ENCODE measurements at regions not wholly inside any gene's neighbourhood (a gene's known extent, or its start where the extent isn't known, plus 50 kb on each side); places are given as distances from the start of the nearest gene placed in this dataset.

DNA sequence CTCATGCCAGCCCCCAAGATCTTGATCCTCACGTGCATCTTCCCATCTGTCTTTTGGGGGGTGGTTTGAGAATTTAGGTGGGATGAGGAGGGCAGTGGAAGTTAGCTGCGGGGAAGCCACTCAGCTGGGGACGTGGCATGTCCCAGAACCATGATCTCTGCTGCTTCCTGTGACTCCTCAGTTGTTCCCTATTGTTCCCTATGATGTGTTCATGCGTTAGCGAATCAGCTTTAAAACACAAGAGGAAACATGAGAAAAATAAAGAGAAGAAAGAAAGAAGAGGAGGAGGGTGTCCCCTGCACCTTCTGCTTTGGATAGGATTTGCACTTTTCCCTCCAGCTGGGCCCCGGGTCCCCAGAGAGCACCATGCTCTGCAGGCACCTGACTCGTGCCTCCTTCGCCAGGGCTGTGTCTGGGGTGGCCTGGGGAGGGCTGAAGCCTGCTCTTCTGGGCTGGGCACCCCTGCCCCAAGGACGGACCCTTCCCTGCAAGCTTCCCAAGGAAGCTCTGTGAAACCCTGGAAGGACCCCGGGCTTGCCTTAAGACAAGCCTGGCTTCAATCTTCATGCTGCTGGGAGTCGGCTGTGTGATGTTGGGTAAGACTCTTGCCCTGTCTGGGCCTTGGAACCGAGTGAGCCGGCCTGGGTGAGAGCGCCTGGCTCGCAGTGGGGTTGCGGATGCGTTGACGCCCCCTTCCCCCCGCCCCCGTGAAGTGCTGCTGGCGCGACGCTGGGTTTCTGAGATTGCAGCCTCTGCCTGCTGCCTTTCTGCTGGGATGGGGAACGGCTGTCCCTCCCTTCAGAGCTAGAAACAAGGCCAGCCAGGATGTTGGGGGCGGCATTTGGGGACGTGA, 62.8 kb upstream of the CIBAR2 start:
- no peak for DNase-seq

DNA sequence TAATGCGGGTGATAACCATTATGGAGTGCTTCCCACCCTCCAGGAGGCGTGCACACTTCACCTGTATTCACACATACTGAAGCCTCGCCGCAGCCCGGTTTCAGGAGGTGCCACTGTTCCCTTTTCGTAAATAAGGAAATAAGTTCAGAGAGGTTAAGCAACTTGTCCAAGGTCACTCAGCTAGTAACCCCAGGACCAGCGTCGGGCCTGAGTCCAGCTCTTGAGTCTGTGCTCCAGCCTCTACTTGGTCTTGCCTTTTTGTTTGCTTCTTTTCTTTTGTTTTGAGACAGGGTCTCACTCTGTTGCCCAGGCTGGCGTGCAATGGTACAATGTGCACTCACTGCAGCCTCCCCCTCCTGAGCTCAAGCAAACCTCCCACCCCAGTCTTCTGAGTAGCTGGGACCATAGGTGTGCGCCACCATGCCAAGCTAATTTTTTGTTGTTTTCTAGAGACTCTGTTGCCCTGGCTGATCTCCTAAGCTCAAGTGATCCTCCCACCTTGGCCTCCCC, 63.5 kb upstream of the CIBAR2 start:
- DNase-seq: no peak

DNA sequence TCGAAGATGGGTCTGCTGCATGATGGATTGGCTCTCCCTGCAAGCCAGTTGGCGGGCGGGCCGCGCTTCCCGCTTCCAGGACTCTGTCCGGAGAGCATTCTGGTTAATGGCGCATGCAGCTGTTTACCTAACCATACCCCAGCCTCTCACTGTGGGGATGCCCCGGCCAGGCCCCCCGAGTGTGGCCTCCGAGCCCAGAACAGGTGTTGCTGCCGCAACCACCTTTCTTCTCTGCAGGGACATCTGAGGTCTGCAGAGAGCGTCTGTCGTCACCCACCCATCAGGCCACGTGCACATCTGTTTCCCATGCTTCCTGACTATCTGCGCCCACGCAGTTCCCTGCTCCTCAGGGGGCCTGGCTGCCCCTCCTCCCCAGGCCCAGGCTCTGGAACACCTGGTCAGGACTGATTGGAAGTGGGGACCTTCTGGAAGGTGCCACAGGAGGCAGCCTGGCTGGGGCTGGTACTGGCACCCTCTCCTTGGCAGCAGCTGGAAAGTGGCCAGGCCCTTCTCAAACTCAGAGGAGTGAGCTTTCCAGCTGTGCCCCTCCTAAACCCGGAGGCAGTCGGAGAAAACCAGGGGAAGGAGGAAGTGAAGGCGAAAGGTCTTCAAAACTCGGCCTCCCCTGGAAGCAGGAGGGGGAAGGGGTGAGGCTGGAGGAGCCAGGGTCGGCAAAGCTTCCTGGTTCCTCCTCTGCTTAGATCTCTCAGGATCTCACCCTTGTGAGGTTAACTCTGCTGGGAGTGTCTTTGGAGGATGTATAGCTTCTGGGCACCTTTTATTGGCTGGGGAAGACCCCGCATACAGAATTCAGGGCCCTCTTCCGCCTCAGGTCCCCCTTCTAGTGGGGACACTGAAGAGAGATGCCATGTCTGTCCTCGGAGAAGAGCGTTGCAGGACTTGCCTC, 64.5 kb upstream of the CIBAR2 start:
- no peak for DNase-seq

DNA sequence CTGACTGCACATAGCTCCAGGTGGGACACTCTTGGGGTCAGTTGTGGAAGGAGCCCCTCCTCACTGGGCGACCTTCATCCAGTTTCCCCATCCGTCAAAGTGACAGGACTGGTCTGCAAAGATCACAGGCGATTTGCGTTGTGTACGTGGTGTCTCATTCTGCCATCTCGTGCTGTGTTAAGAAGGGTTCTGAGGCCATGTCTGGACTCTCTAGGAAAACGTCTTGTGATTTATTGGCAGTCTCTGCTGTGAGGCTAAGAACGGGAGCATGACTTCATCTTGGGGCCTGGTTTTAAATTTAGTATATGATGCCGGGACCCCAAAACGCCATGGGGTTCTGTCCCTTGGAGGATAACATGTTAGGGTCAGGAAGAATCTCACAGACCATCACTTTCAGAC, 65.2 kb upstream of the CIBAR2 start:
- DNase-seq: no peak

DNA sequence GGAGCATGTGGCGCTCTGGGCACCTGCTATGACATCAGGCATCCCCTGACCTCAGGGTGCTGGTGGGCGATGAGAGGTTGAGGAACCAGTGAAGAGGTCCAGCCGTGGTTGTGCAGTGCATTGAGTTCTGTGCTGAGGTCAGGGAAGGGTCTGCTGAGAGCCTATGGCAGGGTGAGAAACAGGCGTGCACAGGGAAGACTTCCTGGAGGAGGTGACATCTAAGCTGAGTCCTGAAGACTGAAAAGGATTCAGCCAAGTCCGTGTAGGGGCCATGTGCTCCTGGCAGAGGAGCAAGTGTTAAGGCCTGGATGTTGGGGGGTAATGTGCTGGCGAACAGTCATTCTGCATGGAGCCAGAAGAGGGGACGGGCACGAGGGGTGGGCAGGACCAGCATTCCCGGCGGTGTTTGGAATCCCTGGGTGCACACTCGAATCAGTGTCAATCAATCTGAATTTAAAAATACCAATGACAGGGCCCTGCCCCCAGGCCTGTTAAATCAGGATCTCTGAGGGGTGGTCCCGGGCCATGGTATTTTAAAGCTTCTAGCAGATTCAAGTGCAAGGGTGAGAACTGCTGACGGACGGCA, 65.8 kb upstream of the CIBAR2 start:
- no peak for DNase-seq

DNA sequence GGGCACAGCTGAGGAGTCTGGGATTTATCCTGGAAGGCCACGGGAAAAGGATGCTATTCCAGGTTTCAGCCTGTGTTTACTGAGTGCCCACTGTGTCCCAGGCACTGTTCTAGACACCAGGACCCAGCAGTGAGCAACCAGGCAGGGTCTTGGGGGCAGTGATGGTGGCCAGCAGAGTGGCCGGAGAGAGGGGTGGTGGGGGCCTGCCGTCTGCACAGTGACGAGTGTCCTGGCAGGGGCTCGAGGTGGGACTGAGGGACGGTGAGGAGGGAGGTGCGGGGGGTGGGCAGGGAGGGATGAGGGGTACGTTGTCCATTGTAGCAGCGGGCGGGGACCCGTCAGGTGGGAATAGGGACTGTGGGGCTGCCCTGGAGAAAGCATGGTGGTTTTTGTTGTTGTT, 66.3 kb upstream of the CIBAR2 start:
- no peak for DNase-seq

DNA sequence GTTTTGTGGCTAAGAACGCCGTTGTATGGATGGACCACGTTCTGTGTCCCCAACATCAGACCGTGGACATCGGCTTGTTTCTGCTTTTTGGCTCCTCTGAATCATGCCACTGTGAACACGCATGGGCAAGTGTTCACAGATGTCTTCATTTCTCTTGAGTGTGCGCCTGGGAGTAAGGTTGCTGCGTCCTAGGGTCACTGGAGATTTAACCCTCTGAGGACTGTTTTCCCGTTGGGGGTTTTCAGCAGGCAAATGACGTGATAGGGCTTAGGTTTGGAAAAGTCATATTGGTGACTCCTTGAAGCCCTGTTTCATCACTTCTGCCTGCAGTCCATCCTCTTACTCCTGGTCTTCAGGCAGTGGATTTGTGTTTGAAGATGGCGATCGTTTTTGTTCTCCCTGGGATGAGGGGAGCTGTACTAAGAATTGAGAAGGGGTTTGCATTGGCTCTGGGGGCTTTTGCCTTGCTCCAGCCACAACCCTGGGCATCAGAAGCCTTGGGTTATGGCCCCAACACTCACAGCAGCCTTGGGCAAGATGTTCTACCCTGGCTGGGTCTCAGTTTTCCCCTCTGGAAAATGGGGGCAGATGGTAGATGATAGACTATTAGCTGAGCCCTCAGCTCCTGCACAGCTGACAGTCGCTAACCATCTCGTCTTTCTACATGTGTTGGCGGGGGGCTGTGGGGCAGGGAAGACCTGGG, 67.2 kb upstream of the CIBAR2 start:
- DNase-seq: no peak

DNA sequence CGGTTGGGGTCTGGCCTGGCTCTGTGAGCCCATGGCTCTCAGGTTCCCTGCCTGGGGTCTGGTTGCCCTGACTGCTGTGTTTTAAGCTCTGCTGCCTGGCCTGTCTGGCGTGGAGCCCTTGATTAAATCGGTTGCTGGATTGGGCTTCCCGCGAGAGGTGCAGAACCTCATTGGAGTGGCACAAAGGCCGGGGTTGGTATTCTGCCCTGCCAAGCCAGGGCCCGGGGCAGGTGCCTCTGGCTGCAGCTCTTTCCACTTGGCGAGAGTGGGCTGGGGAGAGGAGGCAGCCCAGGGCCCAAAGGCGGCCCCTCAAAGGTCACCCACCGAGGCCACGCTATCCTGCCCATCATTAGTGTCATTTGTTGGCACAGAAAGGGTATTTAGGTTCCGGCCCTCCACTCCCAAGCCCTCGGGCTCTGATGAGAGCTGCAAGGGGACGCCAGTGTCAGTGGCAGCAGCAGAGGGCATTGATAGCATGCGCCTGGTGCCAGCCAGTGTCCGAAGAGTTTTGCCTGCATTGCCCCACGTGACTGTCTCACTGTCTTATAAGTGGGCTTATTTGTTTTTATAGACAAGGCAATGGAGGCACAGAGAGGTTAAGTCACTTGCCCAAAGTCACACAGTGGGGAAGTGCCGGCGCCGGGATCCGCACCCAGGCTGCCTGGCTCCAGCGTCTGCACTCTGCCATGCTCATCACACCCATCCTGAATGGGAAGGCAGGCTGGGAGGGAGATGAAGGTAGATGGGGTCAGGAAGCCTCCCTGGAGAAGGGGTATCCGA, 68.0 kb upstream of the CIBAR2 start:
- no peak for DNase-seq

DNA sequence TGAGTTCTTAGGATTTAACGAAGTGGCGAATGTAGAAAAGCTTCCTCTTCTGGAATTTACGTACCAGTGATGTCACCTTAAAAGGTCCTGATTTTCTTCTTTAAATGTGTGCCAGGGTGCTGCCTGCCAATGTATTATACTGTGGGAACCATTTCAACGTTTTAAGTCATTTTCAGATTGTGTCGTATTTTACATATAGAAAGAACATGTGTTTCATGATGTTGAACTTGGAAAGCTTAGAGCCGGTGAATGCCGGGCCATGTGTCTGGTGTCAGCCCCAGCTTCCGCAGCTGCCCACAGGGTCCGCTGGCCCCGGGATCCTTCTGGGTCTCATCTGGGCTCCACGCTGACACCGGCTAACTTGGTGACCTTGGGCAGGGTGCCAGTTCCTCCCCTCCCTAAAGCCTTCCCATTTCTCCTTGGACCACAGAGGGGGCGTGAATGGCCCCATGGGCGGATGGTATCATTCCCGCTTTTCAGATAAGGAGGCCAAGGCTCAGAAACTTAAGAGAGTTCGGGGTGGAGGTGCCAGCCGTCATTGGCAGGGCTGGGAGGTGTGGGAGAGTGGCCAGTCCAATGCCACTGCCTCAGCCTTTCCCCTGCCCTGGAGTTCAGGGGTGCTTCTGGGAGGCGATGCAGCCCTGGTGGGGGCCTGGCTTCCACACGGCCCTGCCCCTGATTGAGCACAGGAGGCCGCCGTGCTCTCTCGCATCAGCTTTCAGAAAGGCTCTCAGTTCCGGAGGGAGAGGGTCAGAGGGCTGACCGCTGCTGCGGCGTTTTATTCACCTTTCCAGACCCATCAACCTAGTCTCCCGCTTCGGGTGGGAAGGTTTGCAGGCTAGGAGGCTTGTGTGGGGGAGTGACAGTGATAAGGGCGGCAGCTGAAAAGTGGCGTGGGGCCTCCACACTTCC, 68.8 kb upstream of the CIBAR2 start:
- no peak for DNase-seq

DNA sequence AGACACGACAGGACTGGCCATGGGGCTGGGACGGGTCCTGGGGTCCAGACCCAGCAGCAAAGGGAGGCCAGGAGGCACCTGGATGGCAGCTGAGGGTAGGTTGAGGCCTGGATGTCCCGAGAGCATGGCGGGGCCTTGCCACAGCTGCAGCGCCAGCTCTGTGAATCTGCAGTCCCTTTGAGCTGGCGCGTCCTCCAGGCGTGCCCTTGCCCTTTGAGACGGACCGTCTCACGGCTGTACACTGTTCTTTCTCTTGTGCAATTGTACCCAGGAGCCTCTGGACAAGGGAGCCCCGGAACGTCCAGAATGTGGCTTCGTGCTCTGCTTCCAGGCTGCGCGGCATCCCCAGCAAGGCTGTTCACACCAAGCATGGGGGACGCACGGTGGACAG, 69.5 kb upstream of the CIBAR2 start:
- DNase-seq: no peak

DNA sequence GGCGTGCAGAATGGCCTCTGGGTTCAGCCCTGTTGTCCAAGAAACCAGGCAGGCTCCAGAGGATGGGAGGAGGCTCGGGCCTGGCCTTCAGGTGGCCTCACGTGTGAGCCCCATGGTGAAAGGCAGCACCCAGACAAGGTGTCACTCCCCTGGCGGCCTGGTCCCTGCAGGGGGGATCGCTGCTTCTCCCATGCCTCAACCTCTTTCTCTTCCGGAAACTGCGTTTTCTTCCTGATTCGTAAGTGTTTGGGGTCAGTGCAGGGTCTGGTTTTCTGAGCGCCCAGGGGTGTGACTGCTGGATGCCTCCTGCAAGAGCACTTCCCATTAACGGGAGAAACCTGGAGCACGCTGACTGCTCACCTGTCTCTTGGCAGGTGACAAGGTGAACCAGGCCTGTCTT, 70.0 kb upstream of the CIBAR2 start:
- no peak for DNase-seq

DNA sequence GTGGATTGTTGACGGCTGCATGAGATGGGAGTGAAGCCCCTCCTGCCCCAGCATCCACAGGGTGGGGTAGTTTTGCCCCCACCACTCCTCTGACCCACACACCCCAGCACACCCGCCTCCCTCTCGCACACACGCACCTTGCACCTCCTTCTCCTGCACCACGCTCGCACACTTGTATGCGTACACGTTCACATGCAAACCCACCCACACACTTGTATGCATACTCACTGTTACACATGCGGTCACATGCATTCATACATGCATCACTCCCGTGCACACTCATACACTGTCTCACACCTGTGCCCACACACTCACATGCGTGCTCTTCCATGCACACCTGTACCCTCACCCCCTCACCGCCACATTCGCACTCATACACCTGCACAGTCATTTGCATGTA, 70.5 kb upstream of the CIBAR2 start:
- DNase-seq: no peak

DNA sequence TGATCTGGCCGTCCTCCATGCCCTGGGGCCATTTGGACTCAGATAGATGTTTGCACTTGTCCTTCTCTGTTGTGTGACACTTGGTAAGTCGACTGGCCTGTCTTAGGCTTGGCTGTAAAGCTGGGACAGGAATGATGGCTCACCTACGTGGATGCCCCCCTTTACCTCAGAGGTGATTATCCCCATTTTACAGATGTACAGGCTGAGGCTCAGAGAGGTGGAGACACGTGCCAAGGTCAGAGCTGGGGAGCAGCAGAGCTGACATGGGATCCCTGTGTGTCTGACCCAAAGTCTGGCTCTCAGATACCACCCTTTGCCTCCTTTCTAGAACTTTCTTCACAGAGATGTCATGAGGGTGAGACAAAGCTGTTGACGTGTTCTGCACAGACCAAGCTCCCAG, 71.3 kb upstream of the CIBAR2 start:
- no peak for DNase-seq

DNA sequence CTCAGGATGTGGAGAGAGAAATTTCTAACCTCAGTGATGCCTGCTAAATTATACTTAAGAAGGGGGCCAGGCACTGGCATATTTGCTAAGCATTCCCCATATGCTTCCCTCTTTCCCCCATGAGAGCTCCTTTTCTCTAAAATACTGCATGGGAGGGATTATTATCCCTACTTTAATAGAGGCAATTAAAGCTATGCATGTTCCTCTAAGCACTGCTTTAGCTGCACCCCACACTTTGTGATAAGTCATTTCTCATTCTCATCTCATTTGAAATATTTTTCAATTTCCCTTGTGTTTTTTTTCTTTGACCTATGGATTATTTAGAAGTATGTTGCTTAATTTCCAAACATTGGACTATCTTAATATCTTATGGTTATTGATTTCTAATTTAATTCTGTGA, 72.1 kb upstream of the CIBAR2 start:
- DNase-seq: no peak

DNA sequence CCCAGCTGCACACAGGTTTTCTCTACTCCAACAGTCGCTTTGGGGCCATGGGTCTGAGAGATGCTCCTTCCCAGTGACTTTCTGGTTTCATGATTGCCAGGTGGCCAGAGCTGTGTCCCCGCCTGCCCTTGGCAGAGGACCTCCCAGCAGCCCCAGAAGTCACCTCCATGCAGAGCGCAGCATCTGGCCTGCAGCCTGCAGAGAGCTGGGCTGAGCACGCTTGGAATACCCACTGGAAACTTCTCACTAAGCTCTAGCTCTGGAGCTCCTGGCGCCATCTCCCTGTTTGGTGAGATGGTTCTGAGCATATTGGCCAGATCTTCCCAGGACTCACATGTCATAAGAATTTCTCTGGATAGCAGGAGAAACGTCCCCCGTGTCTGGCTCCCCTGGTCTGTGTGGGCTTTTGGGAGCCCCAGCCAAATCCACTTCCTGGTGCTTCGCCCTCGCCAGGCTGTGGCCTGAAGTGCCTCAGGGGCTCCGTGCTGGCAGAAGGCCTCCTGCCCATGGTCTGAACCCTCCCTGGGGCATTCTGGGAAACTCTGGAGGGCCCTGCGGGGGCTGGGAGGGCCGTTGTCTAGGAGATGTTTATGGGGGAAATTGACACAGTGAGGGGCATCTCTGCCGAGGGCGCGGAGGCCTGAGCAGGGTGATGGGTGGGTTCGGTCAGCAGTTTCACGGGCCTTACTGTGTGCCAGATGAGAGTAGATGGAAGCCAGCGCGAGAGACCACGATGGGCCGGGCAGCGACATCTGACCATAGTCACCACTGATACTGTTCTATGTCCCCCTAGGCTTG, 73.2 kb upstream of the CIBAR2 start:
- DNase-seq: no peak

DNA sequence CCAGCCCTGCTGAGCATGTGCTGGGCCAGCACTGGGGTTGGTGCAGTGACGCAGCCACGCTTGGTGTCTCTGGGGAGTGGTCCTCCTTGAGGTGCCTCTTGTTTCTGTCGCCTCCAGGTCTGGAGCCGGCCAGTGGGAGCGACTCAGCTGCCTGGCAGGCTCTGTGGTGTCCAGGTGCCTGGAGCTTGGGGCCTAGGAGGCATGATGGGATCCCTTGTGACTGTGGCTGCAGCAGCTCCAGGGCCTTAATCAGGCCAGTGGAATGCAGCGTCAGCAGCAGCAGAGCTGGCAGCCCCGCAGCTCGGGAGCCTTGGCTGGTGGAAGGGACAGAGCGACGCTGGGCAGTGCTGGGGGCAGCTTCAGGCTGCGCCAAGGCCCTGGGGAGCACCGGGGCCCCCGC, 74.7 kb upstream of the CIBAR2 start:
- DNase-seq: no peak

DNA sequence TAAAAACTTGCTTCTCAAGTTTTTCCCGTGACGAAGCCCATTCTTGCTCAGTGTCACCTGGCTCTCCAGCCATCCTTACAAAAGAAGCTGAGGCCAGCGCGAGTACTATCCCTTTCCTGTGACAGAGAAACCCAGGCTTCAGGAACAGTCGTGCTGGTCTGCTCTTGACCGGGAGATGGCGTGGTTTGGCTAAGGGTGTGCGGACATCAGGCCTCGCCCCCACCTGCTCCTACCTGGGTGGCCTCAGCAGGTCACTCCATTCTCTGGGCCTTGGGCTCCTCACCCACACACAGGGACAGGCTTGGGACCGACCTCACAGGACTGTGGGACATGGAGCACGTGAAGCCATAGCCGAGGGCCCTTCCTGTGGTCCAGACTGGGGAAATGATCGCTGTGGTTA, 75.2 kb upstream of the CIBAR2 start:
- DNase-seq: no peak

DNA sequence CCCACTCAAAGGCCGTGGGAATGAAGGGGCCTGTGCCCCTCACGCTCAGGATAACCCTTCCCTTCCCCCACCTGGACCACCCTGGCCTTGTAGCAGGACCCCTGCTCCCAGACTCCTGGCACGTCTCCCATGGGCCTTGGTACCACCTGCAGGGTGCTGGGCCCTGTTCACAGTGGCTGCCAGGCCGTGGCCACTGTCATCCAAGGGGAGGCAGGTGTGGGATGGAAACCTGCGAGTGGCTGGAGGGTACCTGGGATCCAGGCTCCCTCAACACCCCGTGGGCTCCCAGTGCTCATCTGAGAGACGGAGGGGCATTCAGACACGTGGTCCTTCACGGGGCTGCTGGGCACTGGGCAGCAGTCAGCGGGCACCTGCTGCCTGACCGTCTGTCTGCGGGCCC, 75.6 kb upstream of the CIBAR2 start:
- no peak for DNase-seq

DNA sequence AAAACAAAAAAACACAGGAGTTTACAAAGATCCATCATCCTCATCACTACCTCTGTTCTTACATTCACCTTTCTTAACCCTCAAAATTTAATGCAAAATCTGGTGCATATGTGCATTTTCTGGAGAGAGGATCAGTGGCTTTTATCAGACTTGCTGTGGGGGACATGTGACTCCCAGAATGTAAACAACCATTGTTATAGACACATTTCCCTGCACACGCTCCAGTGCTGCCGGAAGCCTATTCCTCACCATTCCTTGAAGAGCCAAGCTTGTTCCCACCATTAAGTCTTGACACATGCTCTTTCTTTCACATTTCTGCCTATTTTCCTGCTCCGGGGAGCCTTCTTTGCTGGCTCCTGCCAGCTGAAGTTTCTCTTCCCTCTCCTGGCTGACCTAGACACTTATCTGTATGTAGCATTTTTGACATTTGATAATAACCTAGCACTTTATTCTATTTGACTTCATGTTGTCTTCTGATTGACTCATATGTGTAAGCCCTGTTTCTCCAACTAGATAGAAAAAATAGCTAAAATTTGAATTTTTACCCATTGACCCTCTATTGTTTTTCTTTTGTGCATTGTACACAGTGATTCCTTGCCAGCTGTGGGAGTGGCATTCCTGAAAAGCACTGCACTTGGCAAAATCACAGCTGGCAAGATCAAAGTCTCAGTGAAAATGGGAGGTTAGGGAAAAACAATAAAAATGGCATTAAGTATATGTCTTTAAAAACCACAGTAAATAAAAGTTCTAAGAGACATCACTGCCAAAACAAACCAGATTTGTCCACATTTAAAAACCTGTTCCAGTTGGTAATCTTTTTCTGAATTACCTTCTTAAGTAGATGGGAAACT, 76.8 kb upstream of the CIBAR2 start:
- no peak for DNase-seq

Data from stimulated activated CD4-positive, alpha-beta T cell treated with anti-CD3 and anti-CD28 coated beads, Interleukin-4, amount 100 ng/mL, for 1 hour (primary cell).